H1 (cell line): ENCODE measurements at regions not wholly inside any gene's neighbourhood (a gene's known extent, or its start where the extent isn't known, plus 50 kb on each side); places are given as distances from the start of the nearest gene placed in this dataset.

Source experiments
- EZH2 ChIP-seq: fragments of 200-600 bp; sonication (generic); IDR thresholded peaks from 2 replicates; pipeline ENCODE4 v1.7.1; 2012; ENCODE audit warnings: low read depth, mild to moderate bottlenecking, moderate library complexity, low read length, inconsistent platforms; ENCODE audit not compliant: severe bottlenecking

DNA sequence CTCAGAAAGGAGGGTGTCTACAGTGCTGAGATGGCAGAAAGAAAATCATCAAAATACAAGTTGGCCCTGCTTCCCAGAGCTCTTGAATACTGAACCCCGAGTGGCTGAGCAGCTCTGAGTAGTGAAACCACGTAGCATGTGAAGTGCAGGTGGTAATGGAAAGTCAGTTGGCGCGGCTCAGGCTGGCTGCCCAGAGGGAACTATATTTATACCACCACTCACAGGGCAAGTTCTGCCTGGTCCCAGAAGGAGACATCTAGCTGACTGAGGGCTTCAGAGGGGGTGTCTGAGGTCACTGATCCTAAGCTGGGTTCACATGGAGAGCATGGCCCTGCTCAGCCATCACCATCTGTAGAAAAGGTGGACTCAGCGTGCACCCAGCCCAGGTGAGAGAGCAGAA, 129.6 kb upstream of the AGBL1 start (continued):
- TF ChIP-seq EZH2, result no peak
- TF ChIP-seq, all 59 proteins: peak for 0
